Limb (tissue), 2 donors: ENCODE measurements at regions not wholly inside any gene's neighbourhood (a gene's known extent, or its start where the extent isn't known, plus 50 kb on each side); places are given as distances from the start of the nearest gene placed in this dataset.

Source experiments
- DNase-seq, 2 donors: peaks; one replicate each; pipeline ENCODE4 v3.0.0-alpha.2; 2016; ENCODE audit errors: extremely low spot score in 2 of 2

DNA sequence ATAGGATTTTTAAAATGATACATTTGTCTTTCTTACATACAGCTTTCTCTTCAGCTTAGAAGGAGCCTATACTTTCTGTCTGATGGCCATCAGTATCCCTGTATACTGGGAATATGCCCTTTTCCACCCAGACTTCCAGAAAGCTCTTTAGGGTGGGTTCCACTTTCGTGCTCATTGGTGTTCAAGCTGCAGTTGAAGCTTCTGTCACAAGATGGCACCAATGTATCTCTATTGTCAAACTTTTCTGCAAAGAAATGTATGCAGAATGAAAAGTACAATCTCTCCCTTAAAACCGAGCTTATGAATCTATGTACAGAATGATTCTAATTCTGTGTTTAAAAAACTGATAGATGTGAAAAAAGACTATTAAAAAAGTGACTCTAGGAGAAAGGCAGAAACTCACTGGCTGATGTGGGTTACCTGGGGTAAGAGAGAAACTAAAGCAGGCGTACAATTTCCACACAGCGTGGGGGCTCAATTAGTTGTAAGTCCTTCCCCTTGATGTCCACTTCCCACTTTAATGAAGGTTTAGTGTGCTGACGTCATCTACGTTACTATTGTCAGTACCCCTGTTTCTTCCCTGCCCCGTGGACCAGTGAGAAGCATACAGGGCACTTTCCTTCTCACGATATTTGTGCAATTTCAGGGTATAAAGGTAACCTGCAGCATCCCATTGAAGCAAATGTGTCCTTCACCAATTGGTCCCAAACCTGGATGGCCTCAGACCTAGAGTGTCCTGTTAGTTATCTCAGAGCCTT lies 57.3 kb upstream of the TCEAL2 start:
- DNase-seq = peak; percentile 13 to 33

DNA sequence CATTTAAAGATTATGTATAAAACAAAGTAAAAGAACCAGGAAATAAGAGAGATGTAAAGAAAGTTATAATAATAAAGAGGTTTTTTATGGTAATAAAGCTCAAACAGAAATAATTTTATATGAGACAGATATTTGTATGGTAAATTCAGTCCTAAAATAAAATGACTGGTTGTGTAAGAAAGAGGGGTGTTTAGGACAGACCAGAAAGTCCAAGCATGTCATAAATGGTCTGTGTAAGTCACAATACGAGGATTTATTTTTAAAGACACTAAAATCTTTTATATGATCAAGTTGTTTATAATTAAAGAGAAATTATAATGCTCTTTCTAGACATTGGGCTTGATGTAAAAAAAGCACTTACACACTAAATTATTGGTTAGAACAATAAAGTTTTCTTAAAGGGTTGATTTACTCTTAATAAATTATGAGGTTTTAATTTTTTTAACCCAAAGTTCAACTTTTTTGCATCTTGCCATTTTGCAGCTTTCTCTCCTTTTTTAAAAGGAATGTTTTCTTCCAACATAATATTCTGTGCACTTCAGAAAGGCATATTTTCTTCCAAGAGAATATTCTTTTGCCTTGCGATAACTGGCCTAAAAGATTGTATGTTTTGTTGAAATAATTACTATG lies 61.9 kb upstream of the TCEAL2 start:
- no peak for DNase-seq

DNA sequence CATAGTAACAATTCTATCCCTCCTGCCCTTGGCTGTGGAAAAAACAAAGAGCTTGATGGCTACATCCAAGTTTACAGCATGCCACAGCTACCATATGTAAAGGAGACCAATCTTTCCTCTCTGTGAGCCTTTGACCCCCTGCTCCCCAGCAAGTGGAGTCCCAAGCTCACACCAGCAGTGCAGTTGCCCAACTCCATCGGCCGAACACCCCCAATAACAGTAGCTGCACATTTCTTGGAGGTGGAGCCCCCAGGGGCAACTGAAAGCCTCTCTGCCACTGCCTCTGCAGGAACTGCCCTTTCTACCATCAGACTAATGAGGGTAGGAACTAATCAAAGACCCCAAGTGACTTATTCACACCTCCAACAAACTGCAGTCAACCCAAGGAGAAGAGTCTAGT lies 81.0 kb upstream of the TCEAL2 start:
- no peak for DNase-seq

DNA sequence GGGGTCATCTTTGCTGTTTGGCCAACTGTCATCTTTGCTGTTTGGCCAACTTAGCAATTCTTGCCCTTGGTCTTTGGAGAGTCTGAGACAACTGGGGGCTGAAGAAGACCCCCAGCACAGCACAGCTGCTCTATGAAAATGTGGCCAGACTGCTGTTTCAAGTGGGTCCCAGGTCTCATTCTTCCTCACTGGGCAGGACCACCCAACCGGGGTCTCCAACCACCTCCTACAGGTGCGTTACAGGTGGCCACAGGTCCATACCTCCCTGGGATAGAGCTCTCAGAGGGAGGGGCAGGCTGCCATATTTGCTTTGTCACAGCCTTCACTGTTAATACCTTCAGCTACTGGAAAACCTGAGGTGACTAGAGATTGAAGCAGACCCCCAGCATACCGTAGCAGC lies 82.1 kb upstream of the TCEAL2 start:
- DNase-seq = no peak

DNA sequence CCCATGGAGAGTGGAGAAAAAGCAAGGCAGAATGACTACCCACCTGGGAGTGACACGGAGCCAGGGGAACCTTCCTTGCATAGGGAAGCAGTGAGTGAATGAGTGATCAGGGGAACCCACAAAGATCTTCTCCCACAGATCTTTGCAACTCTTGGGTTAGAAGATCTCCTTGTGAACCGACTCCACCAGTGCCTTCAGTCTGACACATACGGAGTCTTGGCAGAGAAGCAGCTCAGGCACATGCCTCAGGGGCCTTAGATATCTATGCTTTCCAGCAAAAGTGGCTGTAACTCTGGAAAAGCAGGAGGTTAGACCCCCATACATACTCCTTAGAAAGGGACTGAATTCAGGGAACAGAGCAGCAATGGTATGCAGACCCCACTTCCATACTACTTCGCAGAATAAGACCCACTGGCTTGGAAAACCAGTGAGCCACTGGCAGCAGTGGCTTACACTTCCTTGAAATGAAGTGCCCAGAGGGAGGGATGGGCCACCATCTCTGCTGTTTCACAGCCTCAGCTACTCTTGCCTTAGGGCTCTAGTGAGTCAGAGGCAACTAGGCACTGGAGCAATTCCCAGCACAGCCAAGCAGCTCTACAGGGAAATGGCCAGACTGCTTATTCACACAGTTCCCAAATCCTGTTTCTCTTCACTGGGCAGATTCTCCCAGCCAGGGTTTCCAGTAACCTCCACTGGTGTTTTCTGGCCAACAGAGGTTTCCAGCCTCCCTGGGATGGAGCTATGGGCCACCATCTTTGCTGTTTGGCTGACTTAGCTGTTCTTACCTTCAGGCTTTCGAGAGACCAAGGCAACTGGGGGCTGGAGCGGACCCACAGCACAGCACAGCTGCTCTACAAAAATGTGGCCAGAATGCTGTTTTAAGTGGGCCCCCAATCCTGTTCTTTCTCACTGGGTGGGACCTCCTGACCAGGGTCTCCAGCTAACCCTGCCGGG lies 82.8 kb upstream of the TCEAL2 start:
- no peak for DNase-seq

DNA sequence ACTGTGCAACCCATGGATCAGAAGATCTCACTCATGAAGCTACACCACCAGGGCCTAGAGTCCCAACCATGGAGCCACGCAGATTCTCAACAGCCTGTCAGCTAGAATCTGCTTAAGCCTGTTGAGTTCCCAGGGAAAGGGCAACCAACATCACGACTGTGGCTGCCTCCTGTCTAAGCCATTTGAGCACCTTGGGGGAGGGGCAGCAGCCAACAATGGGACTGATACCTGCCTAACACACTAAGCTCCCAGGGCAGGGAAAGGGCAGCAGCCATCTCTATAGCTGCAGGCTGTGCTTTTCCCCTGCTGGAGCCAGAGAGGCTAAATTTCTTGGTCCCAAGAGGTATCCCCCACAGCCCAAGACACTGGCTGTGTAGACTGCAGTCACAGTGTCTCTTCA lies 96.5 kb upstream of the TCEAL2 start:
- DNase-seq = no peak

DNA sequence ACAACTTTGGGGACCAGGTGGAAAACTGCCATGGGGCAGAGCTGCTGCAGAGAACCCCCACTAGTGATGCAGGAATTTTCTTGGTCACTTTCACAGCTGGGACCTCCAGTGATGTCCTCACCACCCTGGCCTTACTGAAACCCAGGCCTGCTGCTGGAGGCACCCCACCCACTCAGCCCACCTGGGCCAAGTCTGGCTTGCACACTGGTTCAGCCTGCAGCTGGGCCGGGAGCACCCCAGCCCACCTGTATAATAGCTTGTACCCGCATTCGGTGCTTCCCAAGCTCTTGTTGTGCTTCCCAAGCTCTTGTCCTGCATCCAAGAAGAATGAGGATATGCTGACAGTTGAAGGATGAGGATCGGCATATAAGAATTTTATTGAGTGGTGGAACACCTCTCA lies 86.4 kb upstream of the ZMAT1 start:
- DNase-seq = no peak

DNA sequence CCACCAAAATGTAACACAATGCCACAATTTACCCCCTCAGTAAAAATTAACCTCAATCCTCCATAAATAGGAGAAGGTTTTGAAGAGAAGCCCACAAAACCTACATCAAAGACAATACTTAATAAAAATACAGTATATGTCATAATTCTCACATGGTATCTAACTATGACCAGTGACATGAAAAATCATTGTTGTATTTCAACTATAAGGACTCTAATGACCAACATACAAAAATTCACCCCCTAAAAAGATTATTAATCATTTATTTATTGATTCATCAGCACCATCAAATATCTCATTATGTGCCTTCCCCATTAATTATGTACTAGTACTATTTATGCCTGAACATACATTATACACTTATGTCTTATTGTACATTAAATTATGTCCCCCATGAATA lies 77.1 kb upstream of the ZMAT1 start:
- DNase-seq = no peak

DNA sequence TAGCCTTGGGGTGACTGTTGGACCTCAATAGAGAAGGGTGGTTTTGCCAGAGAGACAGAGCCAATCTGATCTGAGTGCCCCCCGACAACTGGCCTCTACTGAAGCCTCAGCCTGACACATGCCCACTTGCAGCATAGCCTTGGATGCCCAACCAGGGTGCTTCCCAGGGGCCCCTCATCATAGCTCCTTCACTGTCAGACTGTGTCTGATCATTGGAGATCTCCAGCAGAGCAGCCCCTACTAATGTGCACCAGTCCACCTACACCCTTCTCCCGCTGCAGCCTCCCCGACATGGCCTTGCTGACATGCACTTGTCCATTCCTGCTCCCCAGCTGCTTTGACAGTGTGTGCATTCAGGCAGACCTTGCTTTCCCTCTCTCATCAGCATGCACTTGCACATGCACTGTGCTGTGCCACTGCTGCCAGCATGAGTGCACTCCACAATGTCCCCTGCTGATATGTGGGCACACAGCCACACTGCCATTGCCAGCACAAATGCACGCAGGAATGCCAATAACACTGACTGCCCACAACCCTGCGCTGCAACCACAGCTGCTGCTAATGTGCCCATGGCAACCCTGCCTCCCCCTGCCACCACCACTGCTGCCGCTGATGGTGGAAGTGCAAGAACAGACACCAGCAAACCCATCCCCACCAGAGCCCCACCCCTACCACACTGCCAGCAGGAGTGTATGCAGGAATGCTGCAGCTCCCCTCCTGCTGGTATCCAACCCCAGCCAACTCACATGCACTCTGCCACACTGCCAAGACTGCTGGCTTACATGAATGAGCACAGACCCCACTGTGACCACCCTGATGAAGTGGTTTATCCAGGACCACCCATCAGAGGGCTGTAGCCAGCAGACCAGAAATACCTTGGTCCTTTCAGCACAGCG lies 68.1 kb upstream of the ZMAT1 start:
- DNase-seq = no peak

DNA sequence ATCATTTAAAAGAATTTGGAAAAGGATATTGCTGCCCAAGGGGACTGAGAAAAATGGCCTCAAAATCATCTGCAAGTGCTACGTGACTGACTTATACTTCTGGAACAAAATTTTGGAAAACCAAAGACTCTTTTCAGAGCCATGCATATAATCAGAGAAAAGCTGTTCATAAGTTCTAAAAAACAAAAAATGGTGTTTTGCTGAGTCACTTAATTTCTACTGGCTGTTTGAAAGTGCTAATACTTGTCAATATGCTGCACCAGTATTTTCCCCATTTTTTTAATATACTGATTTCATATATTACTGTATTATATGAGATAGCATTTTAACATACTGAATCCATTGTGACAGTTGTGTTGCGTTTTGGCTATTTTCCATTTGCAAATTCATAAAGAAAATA lies 61.5 kb upstream of the ZMAT1 start:
- no peak for DNase-seq

DNA sequence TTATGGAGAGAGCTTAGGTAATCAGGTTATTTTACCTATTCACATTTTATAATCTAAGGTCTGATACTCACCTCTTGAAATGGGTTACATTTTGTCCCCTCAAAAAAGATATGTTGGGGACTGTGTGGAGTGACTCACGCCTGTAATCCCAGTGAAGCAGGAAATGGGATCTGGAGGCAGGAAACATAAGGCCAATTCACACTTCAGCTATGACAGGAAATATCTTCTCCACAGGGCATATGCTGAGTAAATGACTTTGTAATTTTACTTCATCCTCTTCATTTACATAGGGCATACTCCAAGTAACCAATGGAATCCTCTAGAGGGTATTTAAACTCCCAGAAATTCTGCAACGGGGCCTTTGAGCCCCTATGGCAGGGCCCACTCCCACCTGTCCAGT lies 54.8 kb upstream of the ZMAT1 start:
- DNase-seq = no peak
